HepG2 (cell line): ENCODE measurements at regions not wholly inside any gene's neighbourhood (a gene's known extent, or its start where the extent isn't known, plus 50 kb on each side); places are given as distances from the start of the nearest gene placed in this dataset.

Source experiments
- ATAC-seq: fragments of 200-7000 bp; cut with Tn5 transposase; 3 replicates; pipeline ENCODE4 v1.9.1; 2020; ENCODE audit warnings: mild to moderate bottlenecking, moderate library complexity
- BruUV-seq: library from RNA; stranded (reverse); fragments of 400-500 nt; replicated peaks from 2 replicates; lab custom pipeline; 2021; lab: Mats Ljungman, UMichigan
- CTCF ChIA-PET: fragments of 300-600 bp; formaldehyde crosslinking; extraction: SDS; loops from one replicate; lab custom pipeline; 2021; ENCODE audit warnings: low total read pairs, inconsistent platforms, low intra/inter-chr PET ratio; lab: Yijun Ruan, JAX
- POLR2A ChIA-PET: fragments of 350-600 bp; sonication (Branson Sonifier 250); formaldehyde crosslinking; loops from one replicate; lab custom pipeline; 2020; ENCODE audit warnings: antibody characterized with exemption, inconsistent platforms; lab: Yijun Ruan, JAX
- DNase-seq: peaks from one replicate; pipeline ENCODE4 v3.0.0-alpha.2; 2015; ENCODE audit warnings: low spot score
- FAIRE-seq: peaks from 3 replicates; lab custom pipeline; 2011; peaks lifted over from hg19 to GRCh38; lab: Jason Lieb, UNC
- H2AFZ ChIP-seq: one replicate; pipeline ENCODE4 v1.6.1; 2011; ENCODE audit warnings: low read length, inconsistent platforms
- H3K27ac ChIP-seq: fragments of 300-600 bp; 3 replicates; pipeline ENCODE4 v1.8.0; 2011; ENCODE audit warnings: mixed run types, mild to moderate bottlenecking, mixed read lengths, low read length, inconsistent platforms; ENCODE audit not compliant: insufficient read depth; ENCODE audit errors: extremely low read length
- H3K27me3 ChIP-seq, 2 experiments: fragments of 200-600 bp in 1 of 2; 2 replicates in 1 of 2; 3 replicates in 1 of 2; pipeline versions ENCODE4 v1.6.0 to v1.8.0; 2011; ENCODE audit warnings: low read length in 2 of 2, mild to moderate bottlenecking in 2 of 2, moderate library complexity in 2 of 2, inconsistent platforms in 1 of 2; ENCODE audit not compliant: insufficient read depth in 2 of 2, control insufficient read depth in 1 of 2
- H3K36me3 ChIP-seq, 2 experiments: fragments of 200-600 bp in 1 of 2; replicated peaks in 1 of 2; 2 replicates in 1 of 2; 3 replicates in 1 of 2; pipeline versions ENCODE4 v1.5.1 to v1.8.0; 2011; ENCODE audit warnings: low read length in 2 of 2, inconsistent platforms in 1 of 2; ENCODE audit not compliant: insufficient read depth in 2 of 2, control insufficient read depth in 1 of 2
- H3K4me1 ChIP-seq: 2 replicates; pipeline ENCODE4 v1.5.1; 2012; ENCODE audit warnings: low read length, inconsistent platforms; ENCODE audit not compliant: insufficient read depth
- H3K4me2 ChIP-seq: 2 replicates; pipeline ENCODE4 v1.6.0; 2011; ENCODE audit warnings: low read depth, low read length, inconsistent platforms
- H3K4me3 ChIP-seq, 3 experiments: fragments of 200-600 bp in 1 of 3; sonication (generic), shearing (Covaris generic) in 1 of 3; replicated peaks in 1 of 3; 2 replicates each; pipeline ENCODE4 v1.5.1; 2011 to 2016; ENCODE audit warnings: low read length in 3 of 3, inconsistent platforms in 2 of 3, low read depth in 2 of 3, mild to moderate bottlenecking in 2 of 3, control low read depth in 1 of 3, mixed read lengths in 1 of 3; ENCODE audit not compliant: insufficient read depth in 1 of 3
- H3K79me2 ChIP-seq: one replicate; pipeline ENCODE4 v1.6.1; 2011; ENCODE audit warnings: low read length, inconsistent platforms; ENCODE audit not compliant: insufficient read depth
- H3K9ac ChIP-seq: 2 replicates; pipeline ENCODE4 v1.6.0; 2011; ENCODE audit warnings: mild to moderate bottlenecking, low read depth, low read length, inconsistent platforms; ENCODE audit not compliant: insufficient read depth
- H3K9me3 ChIP-seq: 2 replicates; pipeline ENCODE4 v1.5.1; 2012; ENCODE audit warnings: mild to moderate bottlenecking, low read length
- H4K20me1 ChIP-seq: 2 replicates; pipeline ENCODE4 v1.6.0; 2011; ENCODE audit warnings: inconsistent platforms, mild to moderate bottlenecking, low read length, moderate library complexity; ENCODE audit not compliant: insufficient read depth
- ASH2L ChIP-seq: fragments of 300-600, 200-600 bp; sonication (generic); IDR thresholded peaks from 2 replicates; pipeline ENCODE4 v1.7.0; 2017; ENCODE audit warnings: low read depth, mild to moderate bottlenecking, moderate library complexity, mixed read lengths, low read length; ENCODE audit not compliant: insufficient read length
- ATF7-NPFF ChIP-seq: sonication (generic); formaldehyde crosslinking; IDR thresholded peaks from 2 replicates; pipeline ENCODE4 v1.8.1; 2023; ENCODE audit warnings: mild to moderate bottlenecking, low read depth, missing genetic modification reagents, moderate library complexity
- CHCHD3 ChIP-seq: sonication (generic); formaldehyde crosslinking; IDR thresholded peaks from 2 replicates; pipeline ENCODE4 v1.8.0; 2022; ENCODE audit warnings: mild to moderate bottlenecking, missing genetic modification reagents, moderate library complexity
- GTF2F1 ChIP-seq: fragments of 150-350 bp; IDR thresholded peaks from 2 replicates; pipeline ENCODE4 v1.6.1; 2014; ENCODE audit warnings: low read length
- KDM4B ChIP-seq: sonication (generic); formaldehyde crosslinking; IDR thresholded peaks from 2 replicates; pipeline ENCODE4 v1.4.0; 2020; ENCODE audit warnings: missing genetic modification reagents
- KLF9 ChIP-seq: IDR thresholded peaks from 2 replicates; pipeline ENCODE4 v1.6.1; 2016; ENCODE audit warnings: low read depth
- MIXL1 ChIP-seq: IDR thresholded peaks from 2 replicates; pipeline ENCODE4 v1.6.1; 2016
- NFKB2 ChIP-seq: sonication (generic); formaldehyde crosslinking; IDR thresholded peaks from 2 replicates; pipeline ENCODE4 v1.4.0; 2020; ENCODE audit warnings: missing genetic modification reagents, borderline replicate concordance
- NFRKB ChIP-seq: fragments of 450-650 bp; IDR thresholded peaks from 2 replicates; pipeline ENCODE4 v1.6.1; 2017
- TGIF2 ChIP-seq: IDR thresholded peaks from 2 replicates; pipeline ENCODE4 v1.6.1; 2016; ENCODE audit warnings: control low read depth, missing compliant biosample characterization
- TOE1 ChIP-seq: sonication (generic); formaldehyde crosslinking; IDR thresholded peaks from 2 replicates; pipeline ENCODE4 v1.4.0; 2020; ENCODE audit warnings: mild to moderate bottlenecking, missing genetic modification reagents
- ZFP82 ChIP-seq: sonication (generic); formaldehyde crosslinking; IDR thresholded peaks from 2 replicates; pipeline ENCODE4 v1.5.1; 2020; ENCODE audit warnings: mild to moderate bottlenecking, missing genetic modification reagents, borderline replicate concordance
- ZMYM4 ChIP-seq: sonication (generic); formaldehyde crosslinking; IDR thresholded peaks from 2 replicates; pipeline ENCODE4 v1.8.1; 2023; ENCODE audit warnings: mild to moderate bottlenecking, missing genetic modification reagents
- ZNF367 ChIP-seq: sonication (generic); formaldehyde crosslinking; IDR thresholded peaks from 2 replicates; pipeline ENCODE4 v1.4.0; 2020; ENCODE audit warnings: missing genetic modification reagents, borderline replicate concordance
- ZNF414 ChIP-seq: sonication (generic); formaldehyde crosslinking; IDR thresholded peaks from 2 replicates; pipeline ENCODE4 v1.5.0; 2020; ENCODE audit warnings: missing genetic modification reagents
- ZNF512 ChIP-seq: sonication (generic); formaldehyde crosslinking; IDR thresholded peaks from 2 replicates; pipeline ENCODE4 v1.4.0; 2020; ENCODE audit warnings: mild to moderate bottlenecking, missing genetic modification reagents
- ZNF672 ChIP-seq: sonication (generic); formaldehyde crosslinking; IDR thresholded peaks from 2 replicates; pipeline ENCODE4 v1.8.1; 2022; ENCODE audit warnings: missing genetic modification reagents
- ZNF746 ChIP-seq: sonication (generic); formaldehyde crosslinking; IDR thresholded peaks from 2 replicates; pipeline ENCODE4 v1.8.0; 2022; ENCODE audit warnings: mild to moderate bottlenecking, missing genetic modification reagents
- ZNF775 ChIP-seq: sonication (generic); formaldehyde crosslinking; IDR thresholded peaks from 2 replicates; pipeline ENCODE4 v1.4.0; 2020; ENCODE audit warnings: missing genetic modification reagents, mild to moderate bottlenecking, moderate library complexity, borderline replicate concordance
- ZNF777 ChIP-seq: sonication (generic); formaldehyde crosslinking; IDR thresholded peaks from 2 replicates; pipeline ENCODE4 v1.4.0; 2020; ENCODE audit warnings: missing genetic modification reagents
- ZSCAN9 ChIP-seq: IDR thresholded peaks from 2 replicates; pipeline ENCODE4 v1.6.1; 2016; ENCODE audit warnings: borderline replicate concordance
- in situ Hi-C: cut with HindIII; loops from 2 replicates; pipeline ENCODE4 v1.10.0; 2017; ENCODE audit warnings: low pct_unique_long_range_greater_than_20kb; ENCODE audit not compliant: extremely low pct_ligation_motif_present
- intact Hi-C: fragments of 100-400 bp; cut with micrococcal nuclease; formaldehyde crosslinking; loops from one replicate; pipeline ENCODE4 v1.10.0; 2022; ENCODE audit not compliant: unreplicated experiment

GRCh38 chr11:29538339-29539036, 478.3 kb downstream of the KCNA4 start:
- POLR2A ChIA-PET: no interaction called here
- in situ Hi-C loops: no loop called here
- DNase-seq (no peak), ATAC-seq (no peak), FAIRE-seq (no peak)
- Histone ChIP-seq H3K27me3 (no peaks in the 10 kb centered on the region), H4K20me1 (no peaks in the 10 kb centered on the region), H3K79me2 (no peaks in the 10 kb centered on the region), H3K4me2 (no peak overlapping the region), H3K9me3 (peaks cover 9% of the 10 kb centered on the region), H3K9ac (no peak overlapping the region), H3K27ac (no peak overlapping the region), H3K4me1 (no peaks in the 10 kb centered on the region), H2AFZ (no peak overlapping the region), H3K36me3 (no peaks in the 10 kb centered on the region), H3K4me3 (no peak overlapping the region)
- CTCF ChIA-PET: no interaction called here
- intact Hi-C loops: no loop called here
- no peak for TF ChIP-seq TOE1 (CRISPR knock-in tag)
- no peak for TF ChIP-seq ZNF367 (CRISPR knock-in tag)
- TF ChIP-seq TGIF2 (CRISPR knock-in tag): no peak
- TF ChIP-seq ZSCAN9 (CRISPR knock-in tag): no peak
- no peak for TF ChIP-seq ZNF775 (CRISPR knock-in tag)
- no peak for TF ChIP-seq NFRKB
- TF ChIP-seq KDM4B (CRISPR knock-in tag): no peak
- TF ChIP-seq ZNF777 (CRISPR knock-in tag): no peak
- BruUV-seq: no TSS peak

GRCh38 chr11:29534836-29535235, 482.0 kb downstream of the KCNA4 start:
- peaks cover 9% of the 10 kb centered on the region for H3K9me3 ChIP-seq
- no peaks in the 10 kb centered on the region for H3K4me1 ChIP-seq
- H4K20me1 ChIP-seq: no peaks in the 10 kb centered on the region
- POLR2A ChIA-PET: no interaction called here
- CTCF ChIA-PET: no interaction called here
- no peak overlapping the region for H3K4me3 ChIP-seq
- no peaks in the 10 kb centered on the region for H3K36me3 ChIP-seq
- in situ Hi-C loops (no loop called here), intact Hi-C loops (no loop called here)
- H3K79me2 ChIP-seq: no peaks in the 10 kb centered on the region
- FAIRE-seq: no peak
- no peak overlapping the region for H3K27ac ChIP-seq
- H3K9ac ChIP-seq: no peak overlapping the region
- no peak for ATAC-seq
- no peaks in the 10 kb centered on the region for H3K27me3 ChIP-seq
- no peak overlapping the region for H2AFZ ChIP-seq
- H3K4me2 ChIP-seq: no peak overlapping the region
- no TSS peak for BruUV-seq
- DNase-seq: no peak
- TF ChIP-seq ASH2L (no peak), ATF7-NPFF (no peak), ZMYM4 (CRISPR knock-in tag) (no peak), ZFP82 (no peak), NFKB2 (CRISPR knock-in tag) (no peak), ZNF414 (no peak), ZNF672 (no peak), MIXL1 (CRISPR knock-in tag) (no peak), ZNF746 (CRISPR knock-in tag) (no peak), ZNF512 (no peak), CHCHD3 (no peak), GTF2F1 (no peak), KLF9 (CRISPR knock-in tag) (no peak)
